CD8-positive, alpha-beta memory T cell (primary cell): ENCODE measurements at regions not wholly inside any gene's neighbourhood (a gene's known extent, or its start where the extent isn't known, plus 50 kb on each side); places are given as distances from the start of the nearest gene placed in this dataset.

Source experiments
- CTCF ChIA-PET: fragments of 350-600 bp; sonication (Branson Sonifier 250); formaldehyde crosslinking; loops from one replicate; lab custom pipeline; 2021; ENCODE audit warnings: antibody characterized with exemption; lab: Charles Lee
- POLR2A ChIA-PET: fragments of 350-600 bp; sonication (Branson Sonifier 250); formaldehyde crosslinking; loops from one replicate; lab custom pipeline; 2021; ENCODE audit warnings: antibody characterized with exemption; lab: Charles Lee
- DNase-seq, 5 donors: peaks; one replicate each; pipeline versions ENCODE4 v3.0.0 to v3.0.0-alpha.2; 2020 to 2022; ENCODE audit warnings: mixed read lengths in 1 of 5
- H3K27ac ChIP-seq: one replicate; pipeline ENCODE4 v1.7.0; 2013; ENCODE audit warnings: low read depth, mild to moderate bottlenecking, low read length, moderate library complexity
- H3K27me3 ChIP-seq: 2 replicates; pipeline ENCODE4 v1.7.0; 2013; ENCODE audit warnings: low read length, mild to moderate bottlenecking; ENCODE audit not compliant: insufficient read depth, poor library complexity, severe bottlenecking
- H3K36me3 ChIP-seq: 2 replicates; pipeline ENCODE4 v1.7.0; 2013; ENCODE audit warnings: mild to moderate bottlenecking, low read length, moderate library complexity; ENCODE audit not compliant: insufficient read depth
- H3K4me1 ChIP-seq: 2 replicates; pipeline ENCODE4 v1.7.0; 2013; ENCODE audit warnings: mild to moderate bottlenecking, low read length, moderate library complexity; ENCODE audit not compliant: insufficient read depth
- H3K4me3 ChIP-seq: 2 replicates; pipeline ENCODE4 v1.7.0; 2013; ENCODE audit warnings: mild to moderate bottlenecking, low read length
- H3K9me3 ChIP-seq: 2 replicates; pipeline ENCODE4 v1.7.0; 2013; ENCODE audit warnings: mild to moderate bottlenecking, low read length
- H3K27ac Mint-ChIP-seq, 8 donors: one replicate each; pipeline ENCODE4 v1.8.0; 2020 to 2021; ENCODE audit warnings: mixed read lengths in 8 of 8, mild to moderate bottlenecking in 6 of 8, inconsistent platforms in 3 of 8, moderate library complexity in 3 of 8
- H3K27me3 Mint-ChIP-seq, 2 donors: one replicate each; pipeline ENCODE4 v1.8.0; 2020 to 2021; ENCODE audit warnings: mixed read lengths in 2 of 2, mild to moderate bottlenecking in 1 of 2, moderate library complexity in 1 of 2
- H3K36me3 Mint-ChIP-seq, 3 donors: one replicate each; pipeline ENCODE4 v1.8.0; 2020 to 2021; ENCODE audit warnings: mixed read lengths in 3 of 3, inconsistent platforms in 1 of 3, mild to moderate bottlenecking in 1 of 3
- H3K4me1 Mint-ChIP-seq, 3 donors: one replicate each; pipeline ENCODE4 v1.8.0; 2020 to 2021; ENCODE audit warnings: mixed read lengths in 3 of 3, inconsistent platforms in 1 of 3, mild to moderate bottlenecking in 1 of 3
- H3K4me3 Mint-ChIP-seq, 7 donors: one replicate each; pipeline ENCODE4 v1.8.0; 2020 to 2021; ENCODE audit warnings: mixed read lengths in 7 of 7, mild to moderate bottlenecking in 6 of 7, moderate library complexity in 4 of 7, inconsistent platforms in 2 of 7
- H3K9me3 Mint-ChIP-seq, 5 donors: one replicate each; pipeline ENCODE4 v1.8.0; 2020 to 2022; ENCODE audit warnings: mixed read lengths in 5 of 5, mild to moderate bottlenecking in 3 of 5, moderate library complexity in 2 of 5, inconsistent platforms in 1 of 5

DNA sequence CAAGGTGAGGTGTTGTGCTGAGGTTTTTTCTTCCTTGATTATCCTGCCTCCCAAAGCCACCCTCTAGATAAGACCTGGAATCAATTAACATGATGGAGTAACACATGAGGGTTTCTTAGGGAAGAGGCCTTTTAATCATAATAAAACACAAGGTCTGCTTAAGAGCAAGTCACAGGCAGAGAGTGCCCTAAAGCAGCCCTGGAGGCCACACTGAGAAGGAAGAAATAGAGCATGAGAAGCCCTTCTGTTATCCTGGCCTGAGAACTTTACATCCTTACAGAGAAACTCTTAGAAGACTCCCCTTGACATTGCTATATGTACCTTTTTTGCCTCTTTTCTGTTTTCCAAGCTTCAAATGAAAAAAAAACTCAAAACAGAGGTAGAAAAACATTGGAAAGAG lies 132.3 kb downstream of the CEP57L1 start:
- H3K27me3 ChIP-seq = no peaks in the 10 kb centered on the region
- H3K27ac ChIP-seq = no peak overlapping the region
- no peaks in the 10 kb centered on the region for H3K36me3 ChIP-seq
- Mint-ChIP-seq H3K9me3 (no peaks in the 10 kb centered on the region), H3K4me3 (no peak overlapping the region), H3K4me1 (peaks cover 0 to 2% (median 0%) of the 10 kb centered on the region in 3 donors), H3K27ac (no peak overlapping the region), H3K36me3 (peaks cover 0 to 4% (median 0%) of the 10 kb centered on the region in 3 donors), H3K27me3 (peaks cover 2 to 11% of the 10 kb centered on the region in 2 donors)
- no peak for DNase-seq
- CTCF ChIA-PET = no interaction called here
- H3K4me3 ChIP-seq = no peak overlapping the region
- no peaks in the 10 kb centered on the region for H3K9me3 ChIP-seq
- POLR2A ChIA-PET = no interaction called here
- H3K4me1 ChIP-seq = no peaks in the 10 kb centered on the region

- Mint-ChIP-seq H3K4me1 (peaks cover 0 to 4% (median 4%) of the 10 kb centered on the region in 3 donors), H3K27ac (no peak overlapping the region), H3K4me3 (no peak overlapping the region), H3K9me3 (no peaks in the 10 kb centered on the region), H3K27me3 (peaks cover 2 to 5% of the 10 kb centered on the region in 2 donors), H3K36me3 (peaks cover 0 to 4% (median 0%) of the 10 kb centered on the region in 3 donors)
- POLR2A ChIA-PET = no interaction called here
- Histone ChIP-seq H3K4me3 (no peak overlapping the region), H3K9me3 (no peaks in the 10 kb centered on the region), H3K27me3 (no peaks in the 10 kb centered on the region), H3K36me3 (no peaks in the 10 kb centered on the region), H3K27ac (no peak overlapping the region), H3K4me1 (no peaks in the 10 kb centered on the region)
- no peak for DNase-seq
- CTCF ChIA-PET = no interaction called here
Observed at GRCh38 chr6:109226353-109226752, 131.0 kb downstream of the CEP57L1 start.

DNA sequence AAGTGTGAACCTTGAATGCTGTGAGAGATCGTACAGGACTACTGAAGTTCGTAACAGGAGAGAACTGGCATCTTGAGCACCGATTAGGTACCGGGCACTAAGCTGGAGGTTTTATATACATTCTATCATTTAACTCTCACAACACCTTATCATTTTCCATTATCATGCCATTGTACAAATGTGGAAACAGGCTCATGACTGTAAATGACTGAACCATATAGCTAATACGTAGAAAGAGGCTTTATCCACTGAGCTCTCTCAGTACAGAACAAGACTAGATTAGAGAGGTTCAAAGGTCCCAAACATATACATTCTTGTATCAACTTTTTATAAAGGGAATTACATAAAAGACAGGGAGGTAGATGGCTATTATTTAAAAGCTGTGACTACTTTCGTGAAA lies 130.6 kb downstream of the CEP57L1 start:
- Histone ChIP-seq H3K9me3 (no peaks in the 10 kb centered on the region), H3K4me1 (no peaks in the 10 kb centered on the region), H3K4me3 (no peak overlapping the region), H3K27ac (no peak overlapping the region), H3K27me3 (no peaks in the 10 kb centered on the region), H3K36me3 (no peaks in the 10 kb centered on the region)
- peaks cover 2 to 5% of the 10 kb centered on the region in 2 donors for H3K27me3 Mint-ChIP-seq
- POLR2A ChIA-PET = no interaction called here
- H3K9me3 Mint-ChIP-seq = no peaks in the 10 kb centered on the region
- CTCF ChIA-PET = no interaction called here
- DNase-seq = no peak
- peak overlapping the region in 1 of 8 donors; percentile 70 for H3K27ac Mint-ChIP-seq
- H3K4me1 Mint-ChIP-seq = peaks cover 0 to 7% (median 5%) of the 10 kb centered on the region in 3 donors
- H3K4me3 Mint-ChIP-seq = no peak overlapping the region
- H3K36me3 Mint-ChIP-seq = peaks cover 0 to 4% (median 0%) of the 10 kb centered on the region in 3 donors

DNA sequence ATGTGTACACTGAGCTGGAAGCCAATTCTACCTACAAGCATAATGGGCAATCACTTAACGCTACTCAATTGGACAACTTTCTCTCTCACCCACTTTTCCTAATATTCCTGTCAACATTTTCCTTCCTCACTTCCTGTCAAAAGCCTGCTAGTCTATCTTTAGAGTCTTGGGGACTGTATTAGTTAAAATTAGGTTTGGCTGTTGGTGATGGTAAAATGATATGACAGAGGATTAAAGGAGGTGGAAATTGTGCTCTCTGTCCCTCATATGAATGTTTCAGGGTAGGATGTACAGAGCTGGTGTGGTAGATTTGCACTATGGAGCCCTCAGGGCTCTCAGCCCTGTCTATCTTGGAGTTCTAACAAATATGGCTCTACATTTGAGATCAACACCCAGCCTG lies 129.7 kb downstream of the CEP57L1 start:
- no peak for DNase-seq
- peaks cover 0 to 2% of the 10 kb centered on the region in 2 donors for H3K27me3 Mint-ChIP-seq
- peaks cover 1 to 15% (median 14%) of the 10 kb centered on the region in 3 donors for H3K4me1 Mint-ChIP-seq
- H3K27me3 ChIP-seq = no peaks in the 10 kb centered on the region
- H3K4me3 Mint-ChIP-seq = no peak overlapping the region
- POLR2A ChIA-PET = no interaction called here
- CTCF ChIA-PET = no interaction called here
- H3K9me3 Mint-ChIP-seq = no peaks in the 10 kb centered on the region
- no peak overlapping the region for H3K4me3 ChIP-seq
- no peaks in the 10 kb centered on the region for H3K4me1 ChIP-seq
- no peaks in the 10 kb centered on the region for H3K36me3 ChIP-seq
- H3K27ac Mint-ChIP-seq = no peak overlapping the region
- no peak overlapping the region for H3K27ac ChIP-seq
- H3K36me3 Mint-ChIP-seq = peaks cover 0 to 4% (median 0%) of the 10 kb centered on the region in 3 donors
- no peaks in the 10 kb centered on the region for H3K9me3 ChIP-seq

DNA sequence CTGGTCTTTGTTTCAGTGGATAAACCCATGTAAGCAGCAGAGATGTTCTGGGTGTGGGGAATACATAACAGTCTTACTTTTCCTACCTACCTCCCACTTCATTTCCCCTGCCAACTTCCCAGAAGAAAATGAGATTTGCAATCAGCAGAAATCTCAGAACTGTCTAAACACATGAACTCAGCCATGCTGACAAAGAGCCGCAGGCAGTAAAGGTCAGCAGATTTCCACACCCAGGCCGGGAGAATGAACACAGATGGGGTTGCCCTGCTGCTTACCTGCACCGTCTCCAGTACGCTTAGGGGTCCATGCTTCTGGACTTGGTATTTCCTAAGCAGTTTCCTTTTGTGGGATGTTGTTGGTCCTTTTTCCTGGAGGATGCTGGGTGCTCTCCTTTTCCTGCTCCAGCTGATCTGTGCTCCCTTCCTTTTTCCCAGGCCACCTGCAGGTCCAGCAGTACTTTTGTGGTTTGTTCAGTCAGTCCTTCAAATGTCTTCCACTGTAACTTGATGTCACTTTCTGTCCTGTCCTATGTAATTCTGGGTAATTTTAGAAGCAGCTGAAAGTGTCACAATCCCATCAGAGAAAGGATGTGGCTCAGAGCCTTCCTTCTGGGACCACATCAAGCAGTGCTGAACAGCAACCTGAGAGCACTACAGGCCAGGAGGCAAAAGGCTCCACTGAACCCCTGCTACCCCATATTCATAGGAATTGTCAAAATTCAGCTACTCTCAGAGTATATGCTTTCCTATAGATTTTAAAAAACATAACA lies 129.0 kb downstream of the CEP57L1 start:
- Histone ChIP-seq H3K27me3 (no peaks in the 10 kb centered on the region), H3K27ac (no peak overlapping the region), H3K4me1 (no peaks in the 10 kb centered on the region), H3K4me3 (no peak overlapping the region), H3K9me3 (no peaks in the 10 kb centered on the region), H3K36me3 (no peaks in the 10 kb centered on the region)
- Mint-ChIP-seq H3K9me3 (no peaks in the 10 kb centered on the region), H3K4me1 (peaks cover 1 to 15% (median 14%) of the 10 kb centered on the region in 3 donors), H3K36me3 (peaks cover 0 to 4% (median 0%) of the 10 kb centered on the region in 3 donors), H3K4me3 (no peak overlapping the region), H3K27ac (no peak overlapping the region), H3K27me3 (peaks cover 0 to 2% of the 10 kb centered on the region in 2 donors)
- no peak for DNase-seq
- ChIA-PET POLR2A (no interaction called here), CTCF (no interaction called here)

GRCh38 chr6:109222848-109223247 lies 127.5 kb downstream of the CEP57L1 start:
- peaks cover under 1 to 12% of the 10 kb centered on the region in 2 donors for H3K27me3 Mint-ChIP-seq
- peak overlapping the region in 1 of 8 donors; percentile 12 for H3K27ac Mint-ChIP-seq
- no peaks in the 10 kb centered on the region for H3K9me3 ChIP-seq
- H3K27me3 ChIP-seq = no peaks in the 10 kb centered on the region
- H3K9me3 Mint-ChIP-seq = no peaks in the 10 kb centered on the region
- peaks cover 0 to 4% (median 0%) of the 10 kb centered on the region in 3 donors for H3K36me3 Mint-ChIP-seq
- peaks cover 1 to 15% (median 14%) of the 10 kb centered on the region in 3 donors for H3K4me1 Mint-ChIP-seq
- CTCF ChIA-PET = no interaction called here
- POLR2A ChIA-PET = no interaction called here
- no peak overlapping the region for H3K4me3 ChIP-seq
- no peaks in the 10 kb centered on the region for H3K36me3 ChIP-seq
- no peaks in the 10 kb centered on the region for H3K4me1 ChIP-seq
- H3K4me3 Mint-ChIP-seq = no peak overlapping the region
- H3K27ac ChIP-seq = no peak overlapping the region
- no peak for DNase-seq

GRCh38 chr6:109221543-109222195 lies 126.4 kb downstream of the CEP57L1 start:
- no peak for DNase-seq
- Mint-ChIP-seq H3K36me3 (peaks cover 0 to 4% (median 0%) of the 10 kb centered on the region in 3 donors), H3K27ac (no peak overlapping the region), H3K9me3 (no peaks in the 10 kb centered on the region), H3K4me1 (peaks cover 1 to 15% (median 14%) of the 10 kb centered on the region in 3 donors), H3K4me3 (no peak overlapping the region), H3K27me3 (peaks cover 6 to 24% of the 10 kb centered on the region in 2 donors)
- Histone ChIP-seq H3K36me3 (no peaks in the 10 kb centered on the region), H3K9me3 (no peaks in the 10 kb centered on the region), H3K27ac (no peak overlapping the region), H3K27me3 (no peaks in the 10 kb centered on the region), H3K4me1 (no peaks in the 10 kb centered on the region), H3K4me3 (no peak overlapping the region)
- ChIA-PET CTCF (no interaction called here), POLR2A (no interaction called here)
